ENCODE measurements at regions not wholly inside any gene's neighbourhood (a gene's known extent, or its start where the extent isn't known, plus 50 kb on each side); places are given as distances from the start of the nearest gene placed in this dataset.

DNA sequence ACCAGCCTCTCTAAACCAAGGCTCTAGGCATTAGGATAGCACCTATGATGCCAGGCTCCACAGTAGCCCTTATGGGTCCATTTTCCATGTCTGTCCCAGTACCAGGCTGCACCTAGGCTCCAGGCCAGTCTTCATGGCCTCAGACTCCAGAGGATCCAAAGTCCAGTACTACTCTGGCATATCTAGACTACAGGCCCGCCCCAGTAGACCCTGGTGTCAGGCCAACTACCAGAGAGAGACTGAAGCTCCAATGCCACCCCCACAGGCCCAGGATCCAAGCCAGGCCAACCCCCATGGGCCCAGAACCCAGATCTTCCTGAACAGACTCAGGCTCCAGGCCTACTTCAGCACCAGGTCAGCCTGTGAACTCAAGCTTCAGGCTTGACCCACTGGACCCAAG, 287.0 kb downstream of the KCNC2 start:
- WGBS, 2 donors, result 76 to 85% methylated on average over 1 of the region's 1 CpG
- Histone ChIP-seq H3K27ac (ENCODE audit: low read depth in 1 of 2, low read length in 1 of 2) (no peak overlapping the region), H3K4me1 (ENCODE audit: control insufficient read depth in 5 of 5, insufficient read depth in 5 of 5, low read length in 5 of 5) (no peaks in the 10 kb centered on the region), H3K9me3 (ENCODE audit: control insufficient read depth in 4 of 4, insufficient read depth in 3 of 4, low read length in 3 of 4) (peaks cover 0 to 2% (median 0%) of the 10 kb centered on the region in 4 donors), H3K27me3 (ENCODE audit: control insufficient read depth in 3 of 3, insufficient read depth in 3 of 3, low read length in 2 of 3) (no peaks in the 10 kb centered on the region), H3K4me3 (no peak overlapping the region), H3K9ac (ENCODE audit: insufficient read depth in 1 of 2, low read length in 2 of 2) (no peak overlapping the region), H3K36me3 (ENCODE audit: control insufficient read depth in 4 of 4, insufficient read depth in 4 of 4, low read length in 4 of 4) (no peaks in the 10 kb centered on the region)
- DNase-seq (no peak), ATAC-seq (ENCODE audit: insufficient read depth, low FRiP score) (no peak)
- TF ChIP-seq, protein P1, sequence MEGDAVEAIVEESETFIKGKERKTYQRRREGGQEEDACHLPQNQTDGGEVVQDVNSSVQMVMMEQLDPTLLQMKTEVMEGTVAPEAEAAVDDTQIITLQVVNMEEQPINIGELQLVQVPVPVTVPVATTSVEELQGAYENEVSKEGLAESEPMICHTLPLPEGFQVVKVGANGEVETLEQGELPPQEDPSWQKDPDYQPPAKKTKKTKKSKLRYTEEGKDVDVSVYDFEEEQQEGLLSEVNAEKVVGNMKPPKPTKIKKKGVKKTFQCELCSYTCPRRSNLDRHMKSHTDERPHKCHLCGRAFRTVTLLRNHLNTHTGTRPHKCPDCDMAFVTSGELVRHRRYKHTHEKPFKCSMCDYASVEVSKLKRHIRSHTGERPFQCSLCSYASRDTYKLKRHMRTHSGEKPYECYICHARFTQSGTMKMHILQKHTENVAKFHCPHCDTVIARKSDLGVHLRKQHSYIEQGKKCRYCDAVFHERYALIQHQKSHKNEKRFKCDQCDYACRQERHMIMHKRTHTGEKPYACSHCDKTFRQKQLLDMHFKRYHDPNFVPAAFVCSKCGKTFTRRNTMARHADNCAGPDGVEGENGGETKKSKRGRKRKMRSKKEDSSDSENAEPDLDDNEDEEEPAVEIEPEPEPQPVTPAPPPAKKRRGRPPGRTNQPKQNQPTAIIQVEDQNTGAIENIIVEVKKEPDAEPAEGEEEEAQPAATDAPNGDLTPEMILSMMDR (IDR thresholded peaks at IDR 0.05; ENCODE audit: control extremely low read depth, extremely low read depth), result no peak

DNA sequence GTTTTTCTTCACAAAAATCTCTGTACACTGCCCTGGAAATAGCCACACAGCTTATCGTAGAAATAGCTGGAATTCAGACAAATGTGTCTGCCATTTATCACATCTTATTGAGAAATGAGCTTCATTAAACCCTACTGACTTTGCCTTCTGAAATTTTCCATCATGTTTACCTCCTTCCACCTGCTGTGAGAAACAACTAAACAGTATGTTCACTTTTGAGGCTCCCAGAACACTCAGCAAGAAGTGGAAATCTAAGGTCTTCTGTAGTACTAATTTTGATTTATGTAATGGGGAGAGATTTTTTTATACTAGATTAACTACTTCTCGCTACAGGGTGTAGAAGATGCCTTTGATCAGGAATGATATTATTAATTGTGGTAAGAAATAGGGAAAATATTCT, 268.0 kb downstream of the KCNC2 start:
- Histone ChIP-seq H3K27ac (ENCODE audit: low read depth in 1 of 2, low read length in 1 of 2) (no peak overlapping the region), H3K4me1 (ENCODE audit: control insufficient read depth in 5 of 5, insufficient read depth in 5 of 5, low read length in 5 of 5) (no peaks in the 10 kb centered on the region), H3K36me3 (ENCODE audit: control insufficient read depth in 4 of 4, insufficient read depth in 4 of 4, low read length in 4 of 4) (no peaks in the 10 kb centered on the region), H3K27me3 (ENCODE audit: control insufficient read depth in 3 of 3, insufficient read depth in 3 of 3, low read length in 2 of 3) (no peaks in the 10 kb centered on the region), H3K4me3 (no peak overlapping the region), H3K9me3 (ENCODE audit: control insufficient read depth in 4 of 4, insufficient read depth in 3 of 4, low read length in 3 of 4) (no peaks in the 10 kb centered on the region), H3K9ac (ENCODE audit: insufficient read depth in 1 of 2, low read length in 2 of 2) (no peak overlapping the region)
- DNase-seq, result no peak
- 81 to 88% methylated on average over 2 of the region's 2 CpGs for WGBS, 2 donors
- TF ChIP-seq, protein P1 (IDR thresholded peaks at IDR 0.05; ENCODE audit: control extremely low read depth, extremely low read depth), result no peak
- no peak for ATAC-seq (ENCODE audit: insufficient read depth, low FRiP score)

GRCh38 chr12:74945771-74946198, 263.9 kb downstream of the KCNC2 start:
- Histone ChIP-seq H3K27me3 (ENCODE audit: control insufficient read depth in 3 of 3, insufficient read depth in 3 of 3, low read length in 2 of 3) (no peaks in the 10 kb centered on the region), H3K4me1 (ENCODE audit: control insufficient read depth in 5 of 5, insufficient read depth in 5 of 5, low read length in 5 of 5) (no peaks in the 10 kb centered on the region), H3K9me3 (ENCODE audit: control insufficient read depth in 4 of 4, insufficient read depth in 3 of 4, low read length in 3 of 4) (no peaks in the 10 kb centered on the region), H3K36me3 (ENCODE audit: control insufficient read depth in 4 of 4, insufficient read depth in 4 of 4, low read length in 4 of 4) (no peaks in the 10 kb centered on the region), H3K27ac (ENCODE audit: low read depth in 1 of 2, low read length in 1 of 2) (no peak overlapping the region), H3K9ac (ENCODE audit: insufficient read depth in 1 of 2, low read length in 2 of 2) (no peak overlapping the region), H3K4me3 (no peak overlapping the region)
- ATAC-seq (ENCODE audit: insufficient read depth, low FRiP score), result no peak
- 40 to 46% methylated on average over 2 of the region's 2 CpGs for WGBS, 2 donors
- TF ChIP-seq, protein P1 (IDR thresholded peaks at IDR 0.05; ENCODE audit: control extremely low read depth, extremely low read depth), result no peak
- peak in 2 of 3 donors; percentile 3 to 42 for DNase-seq

GRCh38 chr12:74953697-74954096, 255.9 kb downstream of the KCNC2 start:
- 91 to 93% methylated on average over 1 of the region's 1 CpG for whole genome bisulfite sequencing, 2 donors
- Histone ChIP-seq H3K27ac (ENCODE audit: low read depth in 1 of 2, low read length in 1 of 2) (no peak overlapping the region), H3K36me3 (ENCODE audit: control insufficient read depth in 4 of 4, insufficient read depth in 4 of 4, low read length in 4 of 4) (no peaks in the 10 kb centered on the region), H3K9ac (ENCODE audit: insufficient read depth in 1 of 2, low read length in 2 of 2) (no peak overlapping the region), H3K4me1 (ENCODE audit: control insufficient read depth in 5 of 5, insufficient read depth in 5 of 5, low read length in 5 of 5) (no peaks in the 10 kb centered on the region), H3K9me3 (ENCODE audit: control insufficient read depth in 4 of 4, insufficient read depth in 3 of 4, low read length in 3 of 4) (no peaks in the 10 kb centered on the region), H3K4me3 (no peak overlapping the region), H3K27me3 (ENCODE audit: control insufficient read depth in 3 of 3, insufficient read depth in 3 of 3, low read length in 2 of 3) (no peaks in the 10 kb centered on the region)
- no peak for DNase-seq
- TF ChIP-seq, protein P1 (IDR thresholded peaks at IDR 0.05; ENCODE audit: control extremely low read depth, extremely low read depth), result no peak
- ATAC-seq (ENCODE audit: insufficient read depth, low FRiP score), result no peak

Measured in lung (tissue), 11 donors.